HAP-1 (cell line): ENCODE measurements at regions not wholly inside any gene's neighbourhood (a gene's known extent, or its start where the extent isn't known, plus 50 kb on each side); places are given as distances from the start of the nearest gene placed in this dataset.

Experiments used
- DNase-seq, 2 experiments: peaks; one replicate each; pipeline ENCODE4 v3.0.0-alpha.2; 2016 to 2020; ENCODE audit warnings: low spot score in 2 of 2
- H3K27me3 ChIP-seq: fragments of 250-450 bp; sonication (Bioruptor Pico); 2 replicates; pipeline ENCODE4 v1.5.1; 2020; ENCODE audit warnings: low read depth, mild to moderate bottlenecking, moderate library complexity
- H3K36me3 ChIP-seq: fragments of 250-450 bp; sonication (Bioruptor Pico); replicated peaks from 2 replicates; pipeline ENCODE4 v1.5.1; 2020; ENCODE audit warnings: mild to moderate bottlenecking
- H3K4me1 ChIP-seq: fragments of 250-450 bp; sonication (Bioruptor Pico); 2 replicates; pipeline ENCODE4 v1.5.1; 2020; ENCODE audit warnings: mild to moderate bottlenecking
- H3K4me3 ChIP-seq: fragments of 250-450 bp; sonication (Bioruptor Pico); 2 replicates; pipeline ENCODE4 v1.5.1; 2020; ENCODE audit warnings: mild to moderate bottlenecking, moderate library complexity
- H3K9me3 ChIP-seq: fragments of 250-450 bp; sonication (Bioruptor Pico); 2 replicates; pipeline ENCODE4 v1.5.1; 2020; ENCODE audit warnings: mild to moderate bottlenecking, moderate library complexity
- in situ Hi-C: fragments of 300-500 bp; cut with MboI; formaldehyde crosslinking; loops from 3 replicates; pipeline ENCODE4 v1.14.3; 2020; ENCODE audit warnings: low sequenced_read_pairs, inconsistent platforms, mixed read lengths

DNA sequence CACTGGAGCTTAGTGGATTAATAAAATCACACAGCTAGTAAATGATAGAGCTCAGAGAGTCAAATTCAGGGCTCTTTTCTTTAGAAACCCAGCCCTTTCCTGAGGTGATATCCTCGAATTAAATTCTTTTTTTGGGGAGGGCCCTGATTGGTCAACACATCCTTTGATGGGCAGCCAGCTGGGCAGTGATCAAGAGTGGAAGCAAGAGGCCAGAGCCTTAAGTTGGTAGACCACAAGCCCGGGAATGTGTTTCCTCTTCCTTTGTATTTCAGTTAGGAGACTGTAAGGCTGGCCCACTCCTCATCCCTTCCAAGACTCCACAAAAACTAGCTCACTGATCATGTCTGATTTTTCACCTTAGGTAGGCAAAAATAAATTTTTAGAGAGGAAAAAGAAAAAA lies 640.5 kb downstream of the DHX35 start:
- H3K36me3 ChIP-seq, result no peaks in the 10 kb centered on the region
- in situ Hi-C loops, result no loop called here
- no peak for DNase-seq

DNA sequence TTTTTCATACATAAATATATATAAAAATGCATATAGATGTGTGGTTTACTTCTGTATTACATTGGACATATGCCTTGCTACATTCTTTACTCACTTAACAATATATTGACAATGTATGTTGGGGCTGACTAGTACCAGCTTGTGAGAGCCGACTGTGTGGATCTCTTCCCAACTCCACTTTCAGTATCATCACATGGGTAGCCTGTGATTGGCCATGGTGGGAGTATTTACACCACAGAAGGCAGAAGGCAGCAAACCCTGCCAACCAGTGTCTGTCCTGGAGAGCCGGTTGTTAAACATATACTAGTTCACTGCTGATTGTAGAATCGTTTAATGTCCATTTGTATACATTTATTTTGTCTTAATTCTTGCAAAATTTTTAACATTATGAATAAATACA lies 638.7 kb downstream of the DHX35 start:
- DNase-seq, result no peak
- no peaks in the 10 kb centered on the region for H3K4me1 ChIP-seq
- H3K4me3 ChIP-seq, result no peak overlapping the region
- no peaks in the 10 kb centered on the region for H3K36me3 ChIP-seq
- H3K27me3 ChIP-seq, result no peaks in the 10 kb centered on the region
- no peaks in the 10 kb centered on the region for H3K9me3 ChIP-seq
- in situ Hi-C loops, result no loop called here

More for the DNA sequence above, 640.5 kb downstream of the DHX35 start:
- Histone ChIP-seq H3K4me3 (no peak overlapping the region), H3K9me3 (no peaks in the 10 kb centered on the region), H3K4me1 (no peaks in the 10 kb centered on the region), H3K27me3 (no peaks in the 10 kb centered on the region)

DNA sequence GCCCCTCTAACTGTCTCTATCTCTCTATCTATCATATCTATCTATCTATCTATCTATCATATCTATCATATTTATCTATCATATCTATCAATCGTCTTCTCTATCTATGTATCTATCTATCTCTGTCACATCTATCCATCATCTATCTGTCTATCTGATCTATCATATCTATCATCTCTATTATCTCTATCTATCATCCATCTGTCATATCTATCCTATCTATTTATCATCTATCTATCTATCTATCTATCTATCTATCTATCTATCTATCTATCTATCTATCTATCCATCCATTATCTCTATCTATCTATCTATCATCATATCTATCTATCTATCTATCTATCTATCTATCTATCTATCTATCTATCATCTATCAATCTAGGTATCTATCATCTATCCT lies 638.0 kb downstream of the DHX35 start:
- Histone ChIP-seq H3K4me1 (no peaks in the 10 kb centered on the region), H3K9me3 (no peaks in the 10 kb centered on the region), H3K36me3 (no peaks in the 10 kb centered on the region), H3K4me3 (no peak overlapping the region), H3K27me3 (no peaks in the 10 kb centered on the region)
- no peak for DNase-seq
- in situ Hi-C loops, result no loop called here

DNA sequence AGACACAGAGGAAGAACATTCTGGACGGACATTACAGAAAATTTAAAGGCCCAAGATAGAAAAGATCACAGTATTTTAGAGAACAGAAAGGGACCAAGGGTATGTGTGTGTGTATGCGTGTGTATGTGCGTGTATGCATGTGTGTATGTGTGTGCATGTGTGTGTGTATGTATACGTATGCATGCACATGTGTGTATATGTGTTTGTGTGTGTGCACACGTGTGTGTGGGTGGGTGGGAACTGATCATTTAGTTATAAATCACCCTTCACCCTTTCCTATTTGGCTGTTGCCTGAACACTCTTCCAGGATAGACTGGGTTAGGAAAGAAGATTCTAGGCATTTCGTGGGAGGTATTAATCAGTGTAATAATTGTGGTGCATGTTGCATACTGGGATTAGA lies 634.4 kb downstream of the DHX35 start:
- in situ Hi-C loops, result no loop called here
- no peak for DNase-seq
- H3K27me3 ChIP-seq, result no peaks in the 10 kb centered on the region
- no peak overlapping the region for H3K4me3 ChIP-seq
- H3K9me3 ChIP-seq, result no peaks in the 10 kb centered on the region
- H3K36me3 ChIP-seq, result no peaks in the 10 kb centered on the region
- H3K4me1 ChIP-seq, result no peaks in the 10 kb centered on the region

DNA sequence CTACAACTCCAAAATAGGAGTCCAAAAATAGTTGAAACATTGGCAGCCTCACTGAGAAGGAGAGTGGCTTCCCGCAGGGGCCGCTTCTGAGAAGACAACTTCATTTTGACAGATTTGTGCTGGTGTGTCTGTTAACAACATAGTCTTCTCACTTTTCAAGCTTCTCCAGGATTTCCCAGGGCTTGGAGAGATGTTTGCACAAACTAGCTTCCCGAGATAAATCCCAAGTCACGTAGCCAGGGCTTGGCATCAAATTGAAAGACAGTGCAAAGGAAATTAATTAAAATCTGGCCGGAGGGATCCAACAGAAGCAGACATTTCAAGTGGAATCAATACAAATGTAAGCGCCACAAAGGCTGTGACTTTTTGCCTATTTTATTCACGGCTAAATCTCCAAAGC lies 630.2 kb downstream of the DHX35 start:
- no peak for DNase-seq
- Histone ChIP-seq H3K36me3 (no peaks in the 10 kb centered on the region), H3K27me3 (no peaks in the 10 kb centered on the region), H3K4me3 (no peak overlapping the region), H3K4me1 (no peaks in the 10 kb centered on the region), H3K9me3 (0 out of 2 replicates have a peak, but pooled peaks cover 3% of the 10 kb centered on the region)
- in situ Hi-C loops, result no loop called here

DNA sequence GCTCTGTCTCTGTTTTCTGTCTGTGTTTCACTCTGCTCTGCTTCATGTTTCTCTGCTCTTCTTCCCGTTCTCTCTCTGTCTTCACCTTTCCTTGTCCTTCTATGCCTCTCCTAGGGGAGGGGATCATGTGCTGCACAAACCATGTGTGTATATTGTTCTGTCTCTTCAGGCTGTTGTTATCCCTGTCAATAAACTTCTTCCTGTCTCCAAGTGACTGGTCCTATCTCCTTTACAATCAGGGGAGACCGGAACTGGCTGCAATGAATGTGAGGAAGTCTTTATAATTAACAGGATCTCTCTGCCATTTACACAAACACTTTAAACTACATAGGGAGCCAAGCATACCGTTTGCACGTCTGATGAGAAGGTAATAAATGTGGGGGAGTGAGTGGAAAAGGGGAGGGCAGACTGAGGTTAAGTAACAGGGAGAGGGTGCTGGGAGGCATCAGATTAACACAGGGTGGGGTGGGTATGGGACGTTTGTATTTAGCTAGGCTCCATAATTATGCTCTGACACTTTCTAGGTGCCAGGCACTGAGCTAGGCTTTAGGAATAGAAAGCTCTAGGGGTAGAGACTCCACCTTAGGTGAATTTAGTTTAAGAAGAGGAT lies 626.1 kb downstream of the DHX35 start:
- no peaks in the 10 kb centered on the region for H3K27me3 ChIP-seq
- 0 out of 2 replicates have a peak, but pooled peaks cover 3% of the 10 kb centered on the region for H3K9me3 ChIP-seq
- no peaks in the 10 kb centered on the region for H3K4me1 ChIP-seq
- DNase-seq, result no peak
- in situ Hi-C loops, result no loop called here
- no peak overlapping the region for H3K4me3 ChIP-seq
- no peaks in the 10 kb centered on the region for H3K36me3 ChIP-seq

DNA sequence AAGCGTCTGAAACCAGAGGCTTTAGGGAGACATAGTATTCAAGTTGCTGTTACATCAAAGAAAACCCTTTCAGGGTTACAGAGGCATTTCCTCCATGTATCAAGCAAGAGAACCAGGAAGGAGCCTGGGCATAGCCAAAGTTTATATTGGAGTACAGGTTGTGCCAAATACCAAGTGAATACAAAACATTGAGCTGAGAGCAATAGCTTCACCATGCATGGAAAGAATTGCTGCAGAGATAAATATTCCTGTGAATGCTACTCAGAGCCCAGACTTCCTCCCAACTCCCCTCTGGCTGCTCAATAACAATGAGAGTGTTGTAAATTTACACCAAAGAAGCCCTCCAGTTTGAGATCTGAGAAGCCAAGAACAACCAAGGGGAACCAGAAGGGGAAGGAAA lies 618.9 kb downstream of the DHX35 start:
- in situ Hi-C loops, result no loop called here
- Histone ChIP-seq H3K4me1 (no peaks in the 10 kb centered on the region), H3K4me3 (no peak overlapping the region), H3K9me3 (no peaks in the 10 kb centered on the region), H3K36me3 (no peaks in the 10 kb centered on the region), H3K27me3 (no peaks in the 10 kb centered on the region)
- DNase-seq, result no peak

DNA sequence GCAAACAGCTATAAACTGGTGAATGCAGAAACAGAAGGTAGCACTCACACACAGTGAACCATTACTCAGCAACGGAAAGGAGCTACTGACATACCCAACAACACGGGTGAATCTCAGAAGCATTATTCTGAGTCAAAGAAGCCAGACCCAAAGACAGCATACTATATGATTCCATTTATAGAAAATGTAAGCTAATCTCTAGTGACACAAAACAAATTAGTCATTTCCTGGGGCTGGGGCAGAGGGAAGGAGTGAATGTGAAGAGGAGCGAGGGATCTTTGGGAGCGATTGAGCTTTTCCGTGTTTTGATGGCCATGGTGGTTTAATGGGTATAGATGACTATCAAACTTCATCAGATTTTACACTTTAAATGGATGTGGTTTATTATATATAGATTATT lies 614.6 kb downstream of the DHX35 start:
- no peak for DNase-seq
- in situ Hi-C loops, result no loop called here
- H3K4me1 ChIP-seq, result no peaks in the 10 kb centered on the region
- H3K36me3 ChIP-seq, result no peaks in the 10 kb centered on the region
- no peaks in the 10 kb centered on the region for H3K27me3 ChIP-seq
- H3K9me3 ChIP-seq, result no peaks in the 10 kb centered on the region
- no peak overlapping the region for H3K4me3 ChIP-seq

DNA sequence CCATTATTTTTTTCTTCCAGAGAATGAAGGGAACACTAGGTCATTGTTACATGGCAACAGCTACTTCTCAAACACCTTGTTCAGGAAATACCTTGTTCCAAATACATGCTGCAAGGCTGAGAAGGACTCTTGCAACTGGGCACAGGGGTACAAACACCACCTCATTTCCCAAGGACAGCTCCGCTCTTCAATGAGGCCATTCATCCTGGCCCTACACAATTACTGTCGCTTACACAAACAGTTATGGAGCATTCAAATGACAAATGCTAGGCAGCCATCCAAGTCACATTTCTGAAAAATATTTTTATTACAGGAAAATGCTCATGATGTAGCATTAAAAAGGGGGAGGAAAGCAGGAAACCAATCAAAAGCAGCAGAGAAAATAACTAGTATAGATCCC lies 611.9 kb downstream of the DHX35 start:
- Histone ChIP-seq H3K36me3 (no peaks in the 10 kb centered on the region), H3K4me3 (no peak overlapping the region), H3K27me3 (no peaks in the 10 kb centered on the region), H3K4me1 (no peaks in the 10 kb centered on the region), H3K9me3 (no peaks in the 10 kb centered on the region)
- in situ Hi-C loops, result no loop called here
- DNase-seq, result no peak

DNA sequence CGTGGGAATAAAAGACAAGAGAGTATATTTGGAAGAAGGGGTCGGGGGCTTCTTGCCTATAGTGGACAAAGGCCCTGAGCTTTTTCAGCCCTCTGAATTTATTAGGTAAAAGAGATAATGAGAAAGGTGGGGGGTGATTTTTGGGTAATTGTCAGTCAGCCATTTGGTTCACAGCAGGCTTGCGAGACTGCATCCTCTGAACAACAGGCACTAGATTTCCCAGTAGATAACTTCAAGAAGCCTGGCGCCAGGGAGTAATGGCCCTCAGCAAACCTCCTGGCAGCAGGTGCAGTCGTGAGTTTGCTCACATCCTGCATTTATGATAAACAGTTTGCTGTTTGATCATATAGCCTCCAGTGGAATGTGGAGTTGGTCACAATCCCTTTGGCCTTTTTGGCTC lies 609.0 kb downstream of the DHX35 start:
- Histone ChIP-seq H3K4me3 (no peak overlapping the region), H3K27me3 (no peaks in the 10 kb centered on the region), H3K9me3 (no peaks in the 10 kb centered on the region), H3K36me3 (no peaks in the 10 kb centered on the region), H3K4me1 (no peaks in the 10 kb centered on the region)
- DNase-seq, result no peak
- in situ Hi-C loops, result no loop called here

DNA sequence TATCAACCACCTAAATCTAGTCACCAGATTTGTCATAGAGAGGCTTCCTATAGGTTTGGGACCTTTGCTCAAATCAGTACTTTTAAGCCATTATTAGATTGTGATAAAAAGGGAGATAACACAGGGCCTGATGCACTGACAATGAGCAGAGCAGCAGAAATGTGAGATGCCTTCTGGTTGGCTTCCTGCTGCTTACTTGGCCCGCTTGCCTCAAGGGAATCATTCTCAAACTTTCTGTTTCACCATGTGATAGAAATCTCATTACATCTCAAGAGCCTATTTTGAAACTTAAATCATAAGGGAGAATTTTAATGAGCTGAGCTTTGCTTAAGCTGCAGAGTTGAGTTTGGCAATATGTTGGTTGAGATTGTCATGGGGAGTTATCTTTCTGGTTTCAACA lies 606.0 kb downstream of the DHX35 start:
- DNase-seq, result no peak
- H3K36me3 ChIP-seq, result no peaks in the 10 kb centered on the region
- no peaks in the 10 kb centered on the region for H3K4me1 ChIP-seq
- H3K4me3 ChIP-seq, result no peak overlapping the region
- H3K9me3 ChIP-seq, result no peaks in the 10 kb centered on the region
- in situ Hi-C loops, result no loop called here
- H3K27me3 ChIP-seq, result no peaks in the 10 kb centered on the region

DNA sequence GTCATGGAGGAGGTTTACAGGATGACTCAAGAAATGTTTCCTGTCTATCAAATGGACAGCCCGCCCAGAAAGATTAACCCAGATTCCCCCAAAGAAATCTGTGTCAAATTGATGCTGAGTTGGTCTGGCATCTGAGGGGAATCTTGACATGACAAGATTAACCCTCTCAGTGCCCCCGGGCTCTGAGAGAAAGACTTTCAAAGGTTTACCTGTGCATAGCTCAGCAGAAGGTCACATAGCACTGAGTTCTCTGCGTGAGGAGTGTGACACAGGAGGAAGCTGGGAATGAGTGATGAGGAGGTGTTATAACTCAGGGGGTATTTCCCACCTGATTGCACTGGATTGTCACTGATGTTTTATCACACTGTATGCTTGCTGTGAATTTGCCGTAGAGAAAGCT lies 601.2 kb downstream of the DHX35 start:
- Histone ChIP-seq H3K4me3 (no peak overlapping the region), H3K36me3 (no peaks in the 10 kb centered on the region), H3K27me3 (no peaks in the 10 kb centered on the region), H3K9me3 (no peaks in the 10 kb centered on the region), H3K4me1 (no peaks in the 10 kb centered on the region)
- no peak for DNase-seq
- in situ Hi-C loops, result no loop called here

DNA sequence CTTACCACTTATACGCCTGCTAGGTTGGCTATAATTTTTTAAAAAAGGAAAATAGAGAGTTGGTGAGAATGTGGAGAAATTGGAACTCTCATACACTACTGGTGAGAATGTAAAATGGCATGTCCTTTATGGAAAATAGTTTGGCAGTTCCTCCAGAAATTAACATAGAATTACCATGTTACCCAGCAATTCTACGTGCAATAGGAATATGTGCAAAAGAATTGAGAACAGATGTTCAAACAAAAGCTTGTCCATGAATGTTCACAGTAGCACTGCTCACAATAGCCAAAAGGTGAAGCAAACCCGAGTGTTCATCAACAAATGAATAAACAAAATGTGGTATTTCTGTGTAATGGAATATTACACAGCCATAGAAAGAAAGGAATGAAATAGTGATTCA lies 592.2 kb downstream of the DHX35 start:
- in situ Hi-C loops, result no loop called here
- DNase-seq, result no peak
- H3K4me3 ChIP-seq, result no peak overlapping the region
- no peaks in the 10 kb centered on the region for H3K27me3 ChIP-seq
- H3K9me3 ChIP-seq, result no peaks in the 10 kb centered on the region
- no peaks in the 10 kb centered on the region for H3K4me1 ChIP-seq
- no peaks in the 10 kb centered on the region for H3K36me3 ChIP-seq

DNA sequence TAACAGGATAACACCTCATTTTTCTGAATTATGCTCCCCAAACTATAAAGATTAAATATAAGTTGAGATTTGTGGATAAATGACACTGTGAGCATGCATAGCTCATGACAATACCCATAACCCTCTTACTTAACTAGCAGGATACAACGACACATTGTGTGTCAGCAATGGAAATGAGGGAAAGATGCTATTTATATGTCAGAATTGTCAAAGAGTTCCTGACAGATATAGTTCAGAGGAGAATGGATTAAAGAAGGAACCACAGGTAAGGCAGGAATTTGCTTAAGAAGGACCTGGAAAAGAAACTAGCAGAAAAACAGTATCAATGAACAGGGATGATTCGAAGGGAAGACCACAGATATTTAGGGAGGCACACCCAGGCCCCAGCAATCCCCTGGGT lies 591.0 kb downstream of the DHX35 start:
- Histone ChIP-seq H3K4me1 (no peaks in the 10 kb centered on the region), H3K27me3 (no peaks in the 10 kb centered on the region)
- in situ Hi-C loops, result no loop called here

DNA sequence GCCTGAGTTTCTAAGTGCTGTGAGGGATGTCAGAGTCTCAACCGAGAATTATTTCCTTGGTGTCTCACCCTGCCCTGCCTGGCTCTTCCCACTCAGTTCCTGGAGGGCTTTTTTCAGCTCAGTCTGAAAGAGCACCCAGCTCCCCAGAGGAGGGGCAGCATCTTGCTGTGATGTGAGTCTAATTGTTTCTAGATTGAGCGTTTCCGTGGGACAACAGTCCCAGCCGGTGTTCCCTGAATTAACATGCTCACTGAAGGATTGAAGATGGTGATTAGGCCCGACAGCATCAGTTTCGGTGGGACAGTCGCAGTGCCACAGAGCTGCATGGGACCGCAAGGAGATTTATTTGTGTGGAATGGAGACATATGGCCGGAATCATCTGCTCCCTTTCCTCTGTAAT lies 587.6 kb downstream of the DHX35 start:
- H3K27me3 ChIP-seq, result no peaks in the 10 kb centered on the region

More for the DNA sequence above, 591.0 kb downstream of the DHX35 start:
- DNase-seq, result no peak
- H3K4me3 ChIP-seq, result no peak overlapping the region
- no peaks in the 10 kb centered on the region for H3K9me3 ChIP-seq
- no peaks in the 10 kb centered on the region for H3K36me3 ChIP-seq

More for the DNA sequence above, 587.6 kb downstream of the DHX35 start:
- Histone ChIP-seq H3K9me3 (0 out of 2 replicates have a peak, but pooled peaks cover 3% of the 10 kb centered on the region), H3K36me3 (no peaks in the 10 kb centered on the region), H3K4me3 (no peak overlapping the region), H3K4me1 (no peaks in the 10 kb centered on the region)
- in situ Hi-C loops, result no loop called here
- no peak for DNase-seq
